B cell (primary cell): ENCODE measurements at regions not wholly inside any gene's neighbourhood (a gene's known extent, or its start where the extent isn't known, plus 50 kb on each side); places are given as distances from the start of the nearest gene placed in this dataset.

Experiments
- ATAC-seq: fragments of 200-7000 bp; cut with Tn5 transposase; one replicate; pipeline ENCODE4 v1.10.0; 2021; ENCODE audit warnings: low read depth, mild to moderate bottlenecking, moderate number of reproducible peaks, moderate library complexity
- CTCF ChIA-PET: fragments of 350-600 bp; sonication (Branson Sonifier 250); formaldehyde crosslinking; loops from one replicate; lab custom pipeline; 2021; ENCODE audit warnings: antibody characterized with exemption, inconsistent platforms; lab: Charles Lee
- POLR2A ChIA-PET: fragments of 350-600 bp; sonication (Branson Sonifier 250); formaldehyde crosslinking; loops from one replicate; lab custom pipeline; 2021; ENCODE audit warnings: antibody characterized with exemption; lab: Charles Lee
- DNase-seq: peaks from one replicate; pipeline ENCODE4 v3.0.0; 2013
- H2AFZ ChIP-seq: 2 replicates; pipeline ENCODE4 v1.6.1; 2012; ENCODE audit warnings: mild to moderate bottlenecking, low read depth, low read length; ENCODE audit not compliant: insufficient read depth, poor library complexity, severe bottlenecking
- H3K27ac ChIP-seq, 2 donors: 1 replicate in 1 of 2; 2 replicates in 1 of 2; pipeline ENCODE4 v1.5.1; 2012 to 2013; ENCODE audit warnings: low read length in 2 of 2, mild to moderate bottlenecking in 2 of 2, moderate library complexity in 1 of 2
- H3K27me3 ChIP-seq, 4 experiments: fragments of 200-600 bp in 1 of 4; sonication (generic) in 1 of 4; replicated peaks in 1 of 4; 1 replicate in 2 of 4; 2 replicates in 2 of 4; pipeline versions ENCODE4 v1.6.1 to v1.7.0; 2013 to 2016; ENCODE audit warnings: low read length in 3 of 4, mild to moderate bottlenecking in 2 of 4, mixed read lengths in 1 of 4, moderate library complexity in 1 of 4; ENCODE audit not compliant: insufficient read depth in 4 of 4, control insufficient read depth in 3 of 4; ENCODE audit errors: control extremely low read depth in 1 of 4
- H3K36me3 ChIP-seq, 2 experiments: replicated peaks in 1 of 2; 1 replicate in 1 of 2; 2 replicates in 1 of 2; pipeline versions ENCODE4 v1.6.1 to v1.7.1; 2013; ENCODE audit warnings: low read length in 1 of 2; ENCODE audit not compliant: insufficient read depth in 2 of 2, control insufficient read depth in 1 of 2; ENCODE audit errors: control extremely low read depth in 1 of 2, extremely low read depth in 1 of 2
- H3K4me1 ChIP-seq, 2 donors: fragments of 200-600 bp in 1 of 2; sonication (generic) in 1 of 2; 1 replicate in 1 of 2; 2 replicates in 1 of 2; pipeline versions ENCODE4 v1.5.1 to v1.6.1; 2013 to 2017; ENCODE audit warnings: low read length in 2 of 2; ENCODE audit not compliant: control insufficient read depth in 2 of 2, insufficient read depth in 2 of 2
- H3K4me2 ChIP-seq: replicated peaks from 2 replicates; pipeline ENCODE3; 2012; ENCODE audit warnings: mild to moderate bottlenecking, low read depth, low read length; ENCODE audit not compliant: poor library complexity, severe bottlenecking
- H3K4me3 ChIP-seq, 5 experiments: fragments of 200-600 bp in 1 of 5; sonication (generic) in 1 of 5; 1 replicate in 3 of 5; 2 replicates in 2 of 5; pipeline versions ENCODE4 v1.5.1 to v1.7.0; 2011 to 2016; ENCODE audit warnings: low read length in 4 of 5, mild to moderate bottlenecking in 4 of 5, low read depth in 2 of 5, control low read depth in 1 of 5, moderate library complexity in 1 of 5; ENCODE audit not compliant: insufficient read depth in 1 of 5; ENCODE audit errors: control extremely low read depth in 1 of 5, extremely low read depth in 1 of 5
- H3K79me2 ChIP-seq: fragments of 200-600 bp; sonication (generic); one replicate; pipeline ENCODE4 v1.6.0; 2016; ENCODE audit warnings: low read length; ENCODE audit not compliant: control insufficient read depth, insufficient read depth
- H3K9ac ChIP-seq: fragments of 200-600 bp; sonication (generic); 2 replicates; pipeline ENCODE4 v1.6.1; 2017; ENCODE audit warnings: mild to moderate bottlenecking, low read length, moderate library complexity
- H3K9me3 ChIP-seq, 3 donors: one replicate each; pipeline versions ENCODE4 v1.6.1 to v1.7.1; 2013; ENCODE audit warnings: low read length in 2 of 3; ENCODE audit not compliant: control insufficient read depth in 2 of 3, insufficient read depth in 1 of 3; ENCODE audit errors: control extremely low read depth in 1 of 3
- H4K20me1 ChIP-seq: 2 replicates; pipeline ENCODE4 v1.6.0; 2012; ENCODE audit warnings: mild to moderate bottlenecking, low read length; ENCODE audit not compliant: insufficient read depth, control insufficient read depth, poor library complexity, severe bottlenecking
- H3K27ac Mint-ChIP-seq: one replicate; pipeline ENCODE4 v1.8.0; 2021; ENCODE audit warnings: mixed read lengths
- H3K27me3 Mint-ChIP-seq: one replicate; pipeline ENCODE4 v1.8.0; 2021; ENCODE audit warnings: mixed read lengths
- H3K4me1 Mint-ChIP-seq: one replicate; pipeline ENCODE4 v1.8.0; 2021; ENCODE audit warnings: mixed read lengths
- H3K4me3 Mint-ChIP-seq: one replicate; pipeline ENCODE4 v1.8.0; 2021; ENCODE audit warnings: mixed read lengths
- H3K9me3 Mint-ChIP-seq: one replicate; pipeline ENCODE4 v1.8.0; 2022; ENCODE audit warnings: mixed read lengths; ENCODE audit not compliant: insufficient read depth
- EZH2 ChIP-seq: IDR thresholded peaks from 2 replicates; pipeline ENCODE4 v1.6.1; 2012; ENCODE audit warnings: borderline replicate concordance, low read depth, mild to moderate bottlenecking, moderate library complexity, low read length; ENCODE audit not compliant: insufficient read depth, poor library complexity, severe bottlenecking
- WGBS: methylation state at CpG from one replicate; pipeline ENCODE4 v1.1.5; 2013; ENCODE audit warnings: missing lambda C conversion rate; ENCODE audit not compliant: insufficient coverage; 5-methylcytosine and 5-hydroxymethylcytosine counted together
- intact Hi-C: fragments of 100-400 bp; cut with micrococcal nuclease; formaldehyde crosslinking; loops from one replicate; pipeline ENCODE4 v1.10.0; 2022
- TF ChIP-seq, protein P1 (sequence below): fragments of 200-600 bp; IDR thresholded peaks from one replicate; pipeline ENCODE4 v1.8.0; 2022; ENCODE audit warnings: antibody characterized with exemption, mild to moderate bottlenecking

DNA sequence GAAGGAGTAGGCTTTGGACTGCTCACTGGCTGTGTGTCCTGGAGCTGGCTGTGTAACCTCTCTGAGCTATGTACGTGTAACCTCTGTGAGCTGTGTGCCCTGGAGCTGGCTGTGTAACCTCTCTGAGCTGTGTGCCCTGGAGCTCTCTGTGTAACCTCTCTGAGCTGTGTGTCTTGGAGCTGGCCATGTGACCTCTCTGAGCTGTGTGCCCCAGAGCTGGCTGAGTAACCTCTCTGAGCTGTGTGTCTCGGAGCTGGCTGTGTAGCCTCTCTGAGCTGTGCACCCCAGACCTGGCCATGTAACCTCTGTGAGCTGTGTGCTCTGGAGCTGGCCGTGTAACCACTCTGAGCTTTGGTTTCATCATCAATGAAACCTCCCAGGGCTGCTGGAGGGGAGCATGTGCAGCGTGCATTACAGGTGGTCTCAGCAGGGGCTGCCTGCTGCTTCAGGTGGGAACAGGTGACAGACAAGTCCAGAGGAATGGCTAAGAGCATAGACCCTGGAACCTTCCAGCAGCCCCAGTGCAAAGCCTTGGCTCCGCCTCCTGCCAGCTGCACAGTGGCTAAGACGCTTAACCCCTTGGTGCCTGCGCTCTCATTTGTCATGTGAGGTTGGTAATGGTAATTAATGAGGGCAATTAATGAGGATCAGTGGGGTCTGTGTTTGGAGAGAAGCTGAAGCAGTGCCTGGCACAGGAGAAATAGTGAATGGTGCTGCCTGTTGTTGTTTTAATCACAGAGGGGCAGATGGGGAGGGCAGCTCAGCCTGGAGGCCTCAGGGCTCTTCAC lies 86.7 kb downstream of the KATNIP start:
- intact Hi-C loops: no loop called here
- Mint-ChIP-seq H3K4me1 (peaks cover 1% of the 10 kb centered on the region), H3K4me3 (no peak overlapping the region), H3K27me3 (no peaks in the 10 kb centered on the region), H3K9me3 (peaks cover 2% of the 10 kb centered on the region), H3K27ac (no peak overlapping the region)
- Histone ChIP-seq H3K9me3 (peaks cover 0 to 12% (median 0%) of the 10 kb centered on the region in 3 donors), H3K9ac (no peak overlapping the region), H3K36me3 (peaks cover 0 to 10% of the 10 kb centered on the region in 2 experiments), H3K27me3 (no peaks in the 10 kb centered on the region), H3K79me2 (no peaks in the 10 kb centered on the region), H3K4me2 (no peak overlapping the region), H3K4me1 (no peaks in the 10 kb centered on the region), H3K4me3 (no peak overlapping the region), H2AFZ (no peak overlapping the region), H3K27ac (no peak overlapping the region), H4K20me1 (no peaks in the 10 kb centered on the region)
- no peak for DNase-seq
- ATAC-seq: no peak
- TF ChIP-seq, protein P1, sequence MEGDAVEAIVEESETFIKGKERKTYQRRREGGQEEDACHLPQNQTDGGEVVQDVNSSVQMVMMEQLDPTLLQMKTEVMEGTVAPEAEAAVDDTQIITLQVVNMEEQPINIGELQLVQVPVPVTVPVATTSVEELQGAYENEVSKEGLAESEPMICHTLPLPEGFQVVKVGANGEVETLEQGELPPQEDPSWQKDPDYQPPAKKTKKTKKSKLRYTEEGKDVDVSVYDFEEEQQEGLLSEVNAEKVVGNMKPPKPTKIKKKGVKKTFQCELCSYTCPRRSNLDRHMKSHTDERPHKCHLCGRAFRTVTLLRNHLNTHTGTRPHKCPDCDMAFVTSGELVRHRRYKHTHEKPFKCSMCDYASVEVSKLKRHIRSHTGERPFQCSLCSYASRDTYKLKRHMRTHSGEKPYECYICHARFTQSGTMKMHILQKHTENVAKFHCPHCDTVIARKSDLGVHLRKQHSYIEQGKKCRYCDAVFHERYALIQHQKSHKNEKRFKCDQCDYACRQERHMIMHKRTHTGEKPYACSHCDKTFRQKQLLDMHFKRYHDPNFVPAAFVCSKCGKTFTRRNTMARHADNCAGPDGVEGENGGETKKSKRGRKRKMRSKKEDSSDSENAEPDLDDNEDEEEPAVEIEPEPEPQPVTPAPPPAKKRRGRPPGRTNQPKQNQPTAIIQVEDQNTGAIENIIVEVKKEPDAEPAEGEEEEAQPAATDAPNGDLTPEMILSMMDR: no peak
- TF ChIP-seq EZH2: no peak
- POLR2A ChIA-PET: no interaction called here
- CTCF ChIA-PET: no interaction called here
- WGBS: 95% methylated on average over 6 of the region's 7 CpGs

- Histone ChIP-seq H3K9me3 (peaks cover 0 to 15% (median 0%) of the 10 kb centered on the region in 3 donors), H2AFZ (no peak overlapping the region), H3K4me3 (no peak overlapping the region), H3K27me3 (no peaks in the 10 kb centered on the region), H3K79me2 (no peaks in the 10 kb centered on the region), H3K27ac (no peak overlapping the region), H3K9ac (no peak overlapping the region), H3K4me2 (no peak overlapping the region), H3K36me3 (peaks cover 0 to 3% of the 10 kb centered on the region in 2 experiments), H3K4me1 (no peaks in the 10 kb centered on the region), H4K20me1 (no peaks in the 10 kb centered on the region)
- 94% methylated on average over 11 of the region's 15 CpGs for WGBS
- DNase-seq (no peak), ATAC-seq (no peak)
- ChIA-PET CTCF (no interaction called here), POLR2A (no interaction called here)
- H3K9me3 Mint-ChIP-seq: peaks cover 2% of the 10 kb centered on the region
- no peaks in the 10 kb centered on the region for H3K27me3 Mint-ChIP-seq
- no peak overlapping the region for H3K27ac Mint-ChIP-seq
- intact Hi-C loops: no loop called here
- peaks cover 1% of the 10 kb centered on the region for H3K4me1 Mint-ChIP-seq
- TF ChIP-seq, protein P1: no peak
- no peak for TF ChIP-seq EZH2
- no peak overlapping the region for H3K4me3 Mint-ChIP-seq
Measured at GRCh38 chr16:27638833-27639560, 89.1 kb downstream of the KATNIP start.
